ENCODE measurements at regions not wholly inside any gene's neighbourhood (a gene's known extent, or its start where the extent isn't known, plus 50 kb on each side); places are given as distances from the start of the nearest gene placed in this dataset.

DNA sequence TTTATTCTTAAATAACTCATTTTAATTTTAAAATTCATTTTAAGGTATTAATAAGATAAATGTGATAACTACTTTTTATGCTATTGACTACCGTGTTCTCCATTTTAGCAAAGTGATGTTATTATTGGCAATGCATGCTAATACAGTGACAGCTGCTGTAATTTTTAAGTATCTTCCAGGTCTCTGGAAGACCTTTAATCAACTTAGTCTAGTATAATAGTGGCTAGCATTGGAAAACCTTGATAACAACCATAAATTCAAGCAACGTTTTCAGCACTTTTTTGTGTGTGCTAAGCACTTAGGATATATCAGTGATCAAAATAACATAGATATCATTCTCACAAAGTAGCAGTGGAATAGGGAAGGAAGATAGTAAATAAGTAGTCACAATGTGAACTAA is 230.9 kb upstream of the MAGI2 start:
- intact Hi-C loops (cut with micrococcal nuclease): no loop called here
- no peaks in the 10 kb centered on the region for H3K4me1 Mint-ChIP-seq (ENCODE audit: low read depth)

GRCh38 chr7:79683916-79684315 is 230.4 kb upstream of the MAGI2 start:
- H3K4me1 Mint-ChIP-seq (ENCODE audit: low read depth): no peaks in the 10 kb centered on the region
- intact Hi-C loops (cut with micrococcal nuclease): no loop called here

More for the DNA sequence above, 230.9 kb upstream of the MAGI2 start:
- no peaks in the 10 kb centered on the region for H3K9me3 Mint-ChIP-seq
- H3K27ac Mint-ChIP-seq: no peak overlapping the region
- H3K36me3 Mint-ChIP-seq (ENCODE audit: low read depth): no peaks in the 10 kb centered on the region
- no peaks in the 10 kb centered on the region for H3K27me3 Mint-ChIP-seq (ENCODE audit: insufficient read depth)
- DNase-seq (ENCODE audit: low spot score): no peak
- H3K4me3 Mint-ChIP-seq: no peak overlapping the region

GRCh38 chr7:79683185-79683890 is 229.9 kb upstream of the MAGI2 start:
- no peak for DNase-seq (ENCODE audit: low spot score)
- H3K36me3 Mint-ChIP-seq (ENCODE audit: low read depth): no peaks in the 10 kb centered on the region
- H3K4me1 Mint-ChIP-seq (ENCODE audit: low read depth): no peaks in the 10 kb centered on the region
- intact Hi-C loops (cut with micrococcal nuclease): no loop called here
- H3K27me3 Mint-ChIP-seq (ENCODE audit: insufficient read depth): no peaks in the 10 kb centered on the region
- H3K9me3 Mint-ChIP-seq: no peaks in the 10 kb centered on the region
- H3K27ac Mint-ChIP-seq: no peak overlapping the region
- no peak overlapping the region for H3K4me3 Mint-ChIP-seq

More at GRCh38 chr7:79683916-79684315, 230.4 kb upstream of the MAGI2 start:
- Mint-ChIP-seq H3K9me3 (no peaks in the 10 kb centered on the region), H3K27ac (no peak overlapping the region), H3K4me3 (no peak overlapping the region), H3K36me3 (ENCODE audit: low read depth) (no peaks in the 10 kb centered on the region), H3K27me3 (ENCODE audit: insufficient read depth) (no peaks in the 10 kb centered on the region)
- DNase-seq (ENCODE audit: low spot score): no peak

GRCh38 chr7:79681454-79681853 is 228.0 kb upstream of the MAGI2 start:
- DNase-seq (ENCODE audit: low spot score): no peak
- Mint-ChIP-seq H3K9me3 (no peaks in the 10 kb centered on the region), H3K36me3 (ENCODE audit: low read depth) (no peaks in the 10 kb centered on the region), H3K27me3 (ENCODE audit: insufficient read depth) (no peaks in the 10 kb centered on the region), H3K27ac (no peak overlapping the region), H3K4me3 (no peak overlapping the region), H3K4me1 (ENCODE audit: low read depth) (no peaks in the 10 kb centered on the region)
- intact Hi-C loops (cut with micrococcal nuclease): no loop called here

DNA sequence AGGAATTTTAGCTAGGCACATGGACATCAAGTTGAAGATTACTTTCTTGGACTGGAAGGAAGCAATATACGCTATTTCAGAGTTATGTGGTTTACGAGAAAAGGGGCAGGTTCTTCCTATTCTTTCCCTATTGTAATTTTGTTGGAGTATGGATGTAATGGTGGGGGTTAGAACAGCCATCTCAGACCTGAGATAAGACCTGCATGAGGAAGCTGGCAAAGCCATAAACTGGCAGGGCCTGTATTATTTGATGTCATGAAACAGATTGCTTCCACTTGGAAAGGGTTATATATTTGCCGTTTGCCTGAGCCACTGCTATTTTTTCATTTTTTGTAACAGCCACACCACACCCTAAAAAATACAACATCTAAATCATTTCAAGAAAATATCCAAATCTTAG is 220.5 kb upstream of the MAGI2 start:
- Mint-ChIP-seq H3K9me3 (no peaks in the 10 kb centered on the region), H3K4me1 (ENCODE audit: low read depth) (no peaks in the 10 kb centered on the region), H3K27ac (no peak overlapping the region), H3K4me3 (no peak overlapping the region), H3K27me3 (ENCODE audit: insufficient read depth) (peaks cover 2% of the 10 kb centered on the region), H3K36me3 (ENCODE audit: low read depth) (no peaks in the 10 kb centered on the region)
- no peak for DNase-seq (ENCODE audit: low spot score)
- intact Hi-C loops (cut with micrococcal nuclease): no loop called here

DNA sequence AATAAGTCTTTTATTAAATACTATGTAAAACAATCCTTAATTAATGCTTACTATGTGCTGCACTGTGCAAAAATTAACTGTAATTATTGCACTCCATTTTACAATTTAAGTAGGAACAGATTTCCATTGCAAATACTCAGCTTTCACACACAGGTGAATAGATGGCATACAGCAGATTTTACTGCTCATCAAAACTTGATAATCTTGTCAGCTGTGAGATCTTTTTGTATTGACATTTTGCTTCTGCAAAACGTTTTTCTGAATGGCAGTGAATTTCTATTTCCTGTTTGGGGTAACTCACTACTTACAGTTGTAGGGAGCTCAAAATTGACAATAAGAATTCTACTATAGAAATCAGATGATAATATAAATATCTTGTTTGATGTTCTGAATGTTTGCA is 220.0 kb upstream of the MAGI2 start:
- no peaks in the 10 kb centered on the region for H3K9me3 Mint-ChIP-seq
- H3K4me1 Mint-ChIP-seq (ENCODE audit: low read depth): no peaks in the 10 kb centered on the region
- H3K27me3 Mint-ChIP-seq (ENCODE audit: insufficient read depth): peaks cover 2% of the 10 kb centered on the region
- H3K27ac Mint-ChIP-seq: no peak overlapping the region
- no peak overlapping the region for H3K4me3 Mint-ChIP-seq
- intact Hi-C loops (cut with micrococcal nuclease): no loop called here
- no peaks in the 10 kb centered on the region for H3K36me3 Mint-ChIP-seq (ENCODE audit: low read depth)
- no peak for DNase-seq (ENCODE audit: low spot score)

DNA sequence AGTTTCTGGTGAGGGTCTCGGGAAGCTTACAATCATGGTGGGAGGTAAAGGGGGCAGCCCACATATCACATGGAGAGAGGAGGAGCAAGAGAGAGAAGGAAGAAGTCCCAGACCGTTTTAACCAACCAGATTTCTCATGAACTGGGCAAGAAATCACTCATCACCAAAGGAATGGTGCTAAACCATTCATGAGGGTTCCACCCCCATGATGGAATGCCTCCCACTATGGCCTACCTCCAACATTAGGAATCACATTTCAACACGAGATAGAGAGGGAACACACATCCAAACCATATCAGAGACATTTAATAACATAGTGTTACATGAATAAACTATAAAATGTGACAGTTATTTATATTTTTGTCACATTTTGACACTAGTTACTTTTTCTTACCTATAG is 214.8 kb upstream of the MAGI2 start:
- no peak overlapping the region for H3K27ac Mint-ChIP-seq
- H3K9me3 Mint-ChIP-seq: no peaks in the 10 kb centered on the region
- no peaks in the 10 kb centered on the region for H3K4me1 Mint-ChIP-seq (ENCODE audit: low read depth)
- intact Hi-C loops (cut with micrococcal nuclease): no loop called here
- no peaks in the 10 kb centered on the region for H3K36me3 Mint-ChIP-seq (ENCODE audit: low read depth)
- DNase-seq (ENCODE audit: low spot score): no peak
- no peak overlapping the region for H3K4me3 Mint-ChIP-seq
- no peaks in the 10 kb centered on the region for H3K27me3 Mint-ChIP-seq (ENCODE audit: insufficient read depth)

DNA sequence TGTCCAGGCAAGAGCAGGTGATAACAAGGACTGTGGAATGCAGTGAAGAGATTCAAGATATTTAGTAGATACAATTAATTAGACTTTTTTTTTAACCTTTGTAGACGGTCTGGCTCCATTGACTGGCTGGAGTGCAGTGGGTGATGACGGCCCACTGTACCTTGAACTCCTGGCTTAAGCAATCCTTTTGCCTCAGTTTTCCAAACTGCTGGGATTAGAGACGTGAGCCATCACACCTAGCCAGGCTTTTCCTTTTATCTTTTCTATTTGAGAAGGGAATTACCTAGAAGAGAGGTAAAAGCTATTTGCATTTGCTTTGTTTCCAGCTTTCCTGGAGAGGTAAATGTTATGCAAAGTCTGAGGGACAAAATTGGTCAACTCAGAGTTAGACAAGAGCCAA is 213.0 kb upstream of the MAGI2 start:
- intact Hi-C loops (cut with micrococcal nuclease): no loop called here
- Mint-ChIP-seq H3K27ac (no peak overlapping the region), H3K27me3 (ENCODE audit: insufficient read depth) (no peaks in the 10 kb centered on the region), H3K36me3 (ENCODE audit: low read depth) (no peaks in the 10 kb centered on the region), H3K9me3 (no peaks in the 10 kb centered on the region), H3K4me3 (no peak overlapping the region), H3K4me1 (ENCODE audit: low read depth) (no peaks in the 10 kb centered on the region)
- DNase-seq (ENCODE audit: low spot score): no peak

DNA sequence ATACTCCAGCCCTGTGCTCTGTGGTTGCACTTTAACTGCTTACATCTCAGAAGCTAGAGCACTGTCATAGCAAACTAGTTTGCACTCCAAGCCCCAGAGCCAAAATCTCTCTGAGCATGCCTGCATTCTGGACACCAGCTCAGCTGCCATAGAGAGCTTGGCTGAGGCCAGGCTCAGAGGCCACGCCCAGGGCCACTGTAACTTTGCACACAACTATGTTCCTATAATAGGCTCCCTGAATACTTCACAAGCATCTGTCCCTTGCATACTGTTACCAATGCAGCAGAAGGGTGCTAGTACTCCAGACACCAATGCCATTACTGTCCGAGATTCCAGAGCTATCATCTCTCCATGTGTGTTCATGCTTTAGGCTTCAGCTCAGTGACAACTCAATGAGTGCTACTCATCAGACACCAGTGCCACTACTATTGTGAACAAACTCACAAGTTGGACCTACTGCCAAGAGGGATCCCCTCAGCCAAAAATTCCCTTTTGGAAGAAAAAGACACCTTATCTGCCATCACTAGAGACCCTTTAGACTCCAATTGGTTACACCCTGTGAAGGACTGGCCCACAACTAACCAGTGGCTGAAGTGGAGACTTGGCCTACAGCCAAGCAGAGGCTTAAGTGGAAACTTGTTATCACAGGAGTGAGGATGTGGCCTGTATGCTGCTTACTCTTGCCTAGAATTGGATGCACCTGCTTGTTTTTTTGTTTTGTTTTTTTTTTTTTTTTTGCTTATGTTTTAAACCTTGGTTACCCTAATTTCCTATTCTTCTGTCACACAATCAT is 211.6 kb upstream of the MAGI2 start:
- H3K27me3 Mint-ChIP-seq (ENCODE audit: insufficient read depth): no peaks in the 10 kb centered on the region
- H3K4me1 Mint-ChIP-seq (ENCODE audit: low read depth): no peaks in the 10 kb centered on the region
- no peaks in the 10 kb centered on the region for H3K9me3 Mint-ChIP-seq
- intact Hi-C loops (cut with micrococcal nuclease): no loop called here
- H3K36me3 Mint-ChIP-seq (ENCODE audit: low read depth): no peaks in the 10 kb centered on the region
- no peak overlapping the region for H3K4me3 Mint-ChIP-seq
- DNase-seq (ENCODE audit: low spot score): no peak
- no peak overlapping the region for H3K27ac Mint-ChIP-seq

- no peak overlapping the region for H3K27ac Mint-ChIP-seq
- no peaks in the 10 kb centered on the region for H3K27me3 Mint-ChIP-seq (ENCODE audit: insufficient read depth)
- intact Hi-C loops (cut with micrococcal nuclease): no loop called here
- H3K9me3 Mint-ChIP-seq: no peaks in the 10 kb centered on the region
- H3K36me3 Mint-ChIP-seq (ENCODE audit: low read depth): no peaks in the 10 kb centered on the region
- no peak for DNase-seq (ENCODE audit: low spot score)
- H3K4me3 Mint-ChIP-seq: no peak overlapping the region
- H3K4me1 Mint-ChIP-seq (ENCODE audit: low read depth): no peaks in the 10 kb centered on the region
Observed at GRCh38 chr7:79658304-79658703, 204.8 kb upstream of the MAGI2 start.

DNA sequence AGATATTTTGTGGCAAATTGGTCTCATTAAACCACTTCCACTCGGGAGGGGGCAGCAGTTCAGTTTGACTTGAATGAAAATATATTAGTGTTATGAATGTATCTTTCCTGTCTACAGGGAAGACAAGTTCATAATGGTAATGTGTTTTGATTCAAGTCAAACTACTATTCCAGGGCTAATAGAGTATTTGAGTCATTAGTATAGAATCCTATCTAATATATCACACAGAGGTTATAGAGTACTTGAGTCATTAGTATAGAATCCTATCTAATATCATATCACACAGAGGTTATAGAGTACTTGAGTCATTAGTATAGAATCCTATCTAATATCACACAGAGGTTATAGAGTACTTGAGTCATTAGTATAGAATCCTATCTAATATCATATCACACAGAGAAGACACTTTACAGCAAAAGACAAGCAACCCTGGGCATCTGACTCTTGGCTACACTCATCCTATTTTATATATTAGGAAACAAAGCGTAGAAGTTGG is 199.7 kb upstream of the MAGI2 start:
- H3K36me3 Mint-ChIP-seq (ENCODE audit: low read depth): no peaks in the 10 kb centered on the region
- no peaks in the 10 kb centered on the region for H3K4me1 Mint-ChIP-seq (ENCODE audit: low read depth)
- no peak for DNase-seq (ENCODE audit: low spot score)
- no peak overlapping the region for H3K4me3 Mint-ChIP-seq
- no peak overlapping the region for H3K27ac Mint-ChIP-seq
- intact Hi-C loops (cut with micrococcal nuclease): no loop called here
- no peaks in the 10 kb centered on the region for H3K9me3 Mint-ChIP-seq
- no peaks in the 10 kb centered on the region for H3K27me3 Mint-ChIP-seq (ENCODE audit: insufficient read depth)

GRCh38 chr7:79652619-79653018 is 199.2 kb upstream of the MAGI2 start:
- Mint-ChIP-seq H3K27ac (no peak overlapping the region), H3K4me1 (ENCODE audit: low read depth) (no peaks in the 10 kb centered on the region), H3K9me3 (no peaks in the 10 kb centered on the region), H3K27me3 (ENCODE audit: insufficient read depth) (no peaks in the 10 kb centered on the region), H3K36me3 (ENCODE audit: low read depth) (no peaks in the 10 kb centered on the region), H3K4me3 (no peak overlapping the region)
- intact Hi-C loops (cut with micrococcal nuclease): no loop called here
- DNase-seq (ENCODE audit: low spot score): no peak

DNA sequence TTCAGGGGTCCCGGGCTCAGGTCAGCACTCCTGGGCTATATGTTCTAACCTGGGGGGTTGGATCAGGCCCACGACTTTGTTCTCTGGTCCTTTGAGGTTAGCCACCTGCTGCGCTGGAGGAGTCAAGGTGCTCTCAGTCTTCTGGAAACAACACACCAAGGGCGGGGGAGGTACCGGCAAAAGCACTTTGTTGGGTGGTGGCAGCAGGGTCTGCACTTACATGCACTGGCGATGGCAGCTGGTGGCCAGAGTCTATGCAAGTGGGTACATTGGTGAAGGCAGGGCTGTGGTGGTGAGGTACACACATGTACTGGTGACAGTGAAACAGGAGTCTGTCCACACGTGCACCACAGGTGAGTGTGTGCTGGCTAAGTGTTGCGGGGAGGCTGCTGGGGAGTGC is 194.2 kb upstream of the MAGI2 start:
- no peak overlapping the region for H3K4me3 Mint-ChIP-seq
- H3K27me3 Mint-ChIP-seq (ENCODE audit: insufficient read depth): no peaks in the 10 kb centered on the region
- intact Hi-C loops (cut with micrococcal nuclease): no loop called here
- no peak for DNase-seq (ENCODE audit: low spot score)
- H3K27ac Mint-ChIP-seq: no peak overlapping the region
- H3K36me3 Mint-ChIP-seq (ENCODE audit: low read depth): no peaks in the 10 kb centered on the region
- no peaks in the 10 kb centered on the region for H3K4me1 Mint-ChIP-seq (ENCODE audit: low read depth)
- no peaks in the 10 kb centered on the region for H3K9me3 Mint-ChIP-seq

Data from activated T-helper 1 cell treated with anti-CD3 and anti-CD28 coated beads, Interleukin-12 subunit alpha, Interleukin-12 subunit beta, Interleukin-2, Interleukin-4 antibody, amounts not matched to agents 30 ng/mL and 10 ng/mL and 1 ng/mL, durations not matched to agents 14 hours and 24 hours and 36 hours (primary cell).